H9 (cell line): ENCODE measurements at regions not wholly inside any gene's neighbourhood (a gene's known extent, or its start where the extent isn't known, plus 50 kb on each side); places are given as distances from the start of the nearest gene placed in this dataset.

Experiments used
- DNase-seq: peaks from one replicate; pipeline ENCODE4 v3.0.0-alpha.2; 2017
- H2AFZ ChIP-seq: one replicate; pipeline ENCODE4 v1.6.1; 2013; ENCODE audit warnings: mild to moderate bottlenecking, low read length, control low read depth, moderate library complexity
- H2AK5ac ChIP-seq: 2 replicates; pipeline ENCODE4 v1.6.1; 2013; ENCODE audit warnings: low read length, control low read depth, mixed read lengths; ENCODE audit not compliant: insufficient read length
- H2BK120ac ChIP-seq: one replicate; pipeline ENCODE4 v1.6.1; 2013; ENCODE audit warnings: low read depth, mild to moderate bottlenecking, low read length, control low read depth, inconsistent platforms; ENCODE audit not compliant: poor library complexity, severe bottlenecking
- H2BK12ac ChIP-seq: 2 replicates; pipeline ENCODE4 v1.6.1; 2013; ENCODE audit warnings: low read length, control low read depth, mixed read lengths, low read depth; ENCODE audit not compliant: insufficient read length
- H2BK15ac ChIP-seq: 2 replicates; pipeline ENCODE4 v1.6.1; 2013; ENCODE audit warnings: low read depth, low read length, control low read depth
- H2BK20ac ChIP-seq: one replicate; pipeline ENCODE4 v1.6.1; 2013; ENCODE audit warnings: low read depth, mild to moderate bottlenecking, low read length, control low read depth, inconsistent platforms; ENCODE audit not compliant: poor library complexity, severe bottlenecking
- H2BK5ac ChIP-seq: 2 replicates; pipeline ENCODE4 v1.6.1; 2013; ENCODE audit warnings: low read length, control low read depth, mixed read lengths; ENCODE audit not compliant: insufficient read length
- H3K14ac ChIP-seq: 2 replicates; pipeline ENCODE4 v1.6.1; 2013; ENCODE audit warnings: low read length, control low read depth; ENCODE audit not compliant: insufficient read depth
- H3K18ac ChIP-seq: 2 replicates; pipeline ENCODE4 v1.6.1; 2013; ENCODE audit warnings: low read depth, mild to moderate bottlenecking, mixed read lengths, low read length, control low read depth; ENCODE audit not compliant: insufficient read length
- H3K23ac ChIP-seq: 2 replicates; pipeline ENCODE4 v1.6.1; 2013; ENCODE audit warnings: low read length, control low read depth, mixed read lengths, low read depth; ENCODE audit not compliant: insufficient read length
- H3K23me2 ChIP-seq: 2 replicates; pipeline ENCODE4 v1.6.1; 2013; ENCODE audit warnings: low read depth, mild to moderate bottlenecking, mixed read lengths, low read length, control low read depth; ENCODE audit not compliant: insufficient read length, poor library complexity, severe bottlenecking
- H3K27ac ChIP-seq: 2 replicates; pipeline ENCODE4 v1.5.1; 2013; ENCODE audit warnings: low read length, control low read depth, mixed read lengths, low read depth; ENCODE audit not compliant: insufficient read length
- H3K27me3 ChIP-seq: 2 replicates; pipeline ENCODE4 v1.6.1; 2013; ENCODE audit warnings: low read length, control low read depth, inconsistent platforms; ENCODE audit not compliant: insufficient read depth
- H3K4ac ChIP-seq: 2 replicates; pipeline ENCODE4 v1.6.1; 2013; ENCODE audit warnings: low read depth, mild to moderate bottlenecking, control low read depth, inconsistent platforms, low read length, moderate library complexity
- H3K4me1 ChIP-seq: 2 replicates; pipeline ENCODE4 v1.6.1; 2013; ENCODE audit warnings: low read length, control low read depth, inconsistent platforms; ENCODE audit not compliant: insufficient read depth
- H3K4me2 ChIP-seq: 2 replicates; pipeline ENCODE4 v1.6.1; 2013; ENCODE audit warnings: low read length, control low read depth, mixed read lengths; ENCODE audit not compliant: insufficient read length, insufficient read depth
- H3K56ac ChIP-seq: 2 replicates; pipeline ENCODE4 v1.6.1; 2013; ENCODE audit warnings: low read depth, mild to moderate bottlenecking, mixed read lengths, low read length, control low read depth; ENCODE audit not compliant: insufficient read length
- H3K79me1 ChIP-seq: 2 replicates; pipeline ENCODE4 v1.6.1; 2013; ENCODE audit warnings: low read depth, mild to moderate bottlenecking, moderate library complexity, low read length, control low read depth, inconsistent platforms; ENCODE audit not compliant: insufficient read depth, poor library complexity, severe bottlenecking
- H3K79me2 ChIP-seq: 2 replicates; pipeline ENCODE4 v1.6.1; 2013; ENCODE audit warnings: low read length, control low read depth, inconsistent platforms; ENCODE audit not compliant: insufficient read depth
- H3K9ac ChIP-seq: 2 replicates; pipeline ENCODE4 v1.6.1; 2013; ENCODE audit warnings: low read length, control low read depth, mixed read lengths; ENCODE audit not compliant: insufficient read length; ENCODE audit errors: extremely low read depth
- H3K9me3 ChIP-seq: one replicate; pipeline ENCODE4 v1.6.1; 2013; ENCODE audit warnings: low read depth, low read length, inconsistent platforms; ENCODE audit not compliant: control insufficient read depth
- H3T11ph ChIP-seq: one replicate; pipeline ENCODE4 v1.6.1; 2013; ENCODE audit warnings: mild to moderate bottlenecking, low read length, control low read depth, inconsistent platforms
- H4K20me1 ChIP-seq: one replicate; pipeline ENCODE4 v1.6.1; 2013; ENCODE audit not compliant: control insufficient read depth, insufficient read length, insufficient read depth
- H4K5ac ChIP-seq: 2 replicates; pipeline ENCODE4 v1.6.1; 2013; ENCODE audit warnings: low read depth, mild to moderate bottlenecking, mixed read lengths, low read length, control low read depth; ENCODE audit not compliant: insufficient read length
- H4K8ac ChIP-seq: replicated peaks from 2 replicates; pipeline ENCODE4 v1.6.1; 2013; ENCODE audit warnings: low read length, control low read depth, mixed read lengths, low read depth; ENCODE audit not compliant: insufficient read length
- H4K91ac ChIP-seq: 2 replicates; pipeline ENCODE4 v1.6.1; 2013; ENCODE audit warnings: low read depth, mild to moderate bottlenecking, moderate library complexity, mixed read lengths, low read length, control low read depth; ENCODE audit not compliant: insufficient read length
- H3K27ac Mint-ChIP-seq, 3 experiments: 2 replicates in 2 of 3; 3 replicates in 1 of 3; pipeline ENCODE4 v1.8.0; 2020 to 2021; ENCODE audit warnings: mixed read lengths in 3 of 3, mild to moderate bottlenecking in 1 of 3, moderate library complexity in 1 of 3
- H3K27me3 Mint-ChIP-seq: 2 replicates; pipeline ENCODE4 v1.8.0; 2021; ENCODE audit warnings: low read depth, mild to moderate bottlenecking, moderate library complexity, mixed read lengths
- H3K36me3 Mint-ChIP-seq, 3 experiments: 2 replicates in 2 of 3; 3 replicates in 1 of 3; pipeline ENCODE4 v1.8.0; 2020 to 2021; ENCODE audit warnings: low read depth in 3 of 3, mixed read lengths in 3 of 3; ENCODE audit not compliant: insufficient read depth in 1 of 3
- H3K4me1 Mint-ChIP-seq, 2 experiments: 2 replicates each; pipeline ENCODE4 v1.8.0; 2020; ENCODE audit warnings: mixed read lengths in 2 of 2
- H3K4me3 Mint-ChIP-seq, 2 experiments: 2 replicates in 1 of 2; 3 replicates in 1 of 2; pipeline ENCODE4 v1.8.0; 2020 to 2021; ENCODE audit warnings: mild to moderate bottlenecking in 2 of 2, mixed read lengths in 2 of 2, moderate library complexity in 1 of 2
- H3K9me3 Mint-ChIP-seq, 2 experiments: 2 replicates in 1 of 2; 3 replicates in 1 of 2; pipeline ENCODE4 v1.8.0; 2020; ENCODE audit warnings: mild to moderate bottlenecking in 2 of 2, mixed read lengths in 2 of 2, moderate library complexity in 1 of 2
- CTCF ChIP-seq: fragments of 200-600 bp; sonication (generic); conservative IDR thresholded peaks from 3 replicates; pipeline ENCODE4 v1.8.0; 2021; ENCODE audit warnings: antibody characterized with exemption, mild to moderate bottlenecking
- WGBS: extraction: QIAGEN DNeasy Blood & Tissue Kit; methylation state at CpG from one replicate; pipeline ENCODE4 v1.1.7; 2013; ENCODE audit warnings: missing lambda C conversion rate, low lambda C conversion rate, mixed read lengths; ENCODE audit not compliant: insufficient read length; ENCODE audit errors: extremely low coverage; 5-methylcytosine and 5-hydroxymethylcytosine counted together

GRCh38 chr16:76797457-76797856 lies 393.5 kb upstream of the MON1B start:
- Histone ChIP-seq H3K4me1 (no peaks in the 10 kb centered on the region), H3K4ac (no peak overlapping the region), H2BK5ac (no peak overlapping the region), H2BK120ac (no peak overlapping the region), H3K18ac (no peak overlapping the region), H2AK5ac (no peak overlapping the region), H2BK12ac (no peak overlapping the region), H2BK15ac (no peak overlapping the region), H3K23ac (no peak overlapping the region), H4K5ac (no peak overlapping the region), H3K79me2 (no peaks in the 10 kb centered on the region), H3K27ac (no peak overlapping the region), H4K20me1 (peaks cover 3% of the 10 kb centered on the region), H3K23me2 (no peaks in the 10 kb centered on the region), H2BK20ac (no peak overlapping the region), H4K91ac (no peak overlapping the region), H3K9ac (no peak overlapping the region), H3K9me3 (no peaks in the 10 kb centered on the region), H3K14ac (no peak overlapping the region), H4K8ac (no peak overlapping the region), H2AFZ (no peak overlapping the region), H3K56ac (no peak overlapping the region), H3T11ph (no peak overlapping the region), H3K27me3 (no peaks in the 10 kb centered on the region), H3K79me1 (no peaks in the 10 kb centered on the region), H3K4me2 (no peak overlapping the region)
- no peaks in the 10 kb centered on the region for H3K9me3 Mint-ChIP-seq
- H3K27me3 Mint-ChIP-seq: no peaks in the 10 kb centered on the region
- H3K4me3 Mint-ChIP-seq: no peak overlapping the region
- no peaks in the 10 kb centered on the region for H3K36me3 Mint-ChIP-seq
- TF ChIP-seq CTCF: no peak
- no CpG with 5 or more reads among the region's 4 CpGs for WGBS
- DNase-seq: no peak
- no peak overlapping the region for H3K27ac Mint-ChIP-seq
- peaks cover 2 to 10% of the 10 kb centered on the region in 2 experiments; a peak in 3 of 4 replicates for H3K4me1 Mint-ChIP-seq
